A673 (cell line): ENCODE measurements at regions not wholly inside any gene's neighbourhood (a gene's known extent, or its start where the extent isn't known, plus 50 kb on each side); places are given as distances from the start of the nearest gene placed in this dataset.

Experiments
- BruUV-seq: library from RNA; stranded (reverse); fragments of 400-500 nt; replicated peaks from 2 replicates; lab custom pipeline; 2021; lab: Mats Ljungman, UMichigan
- CTCF ChIA-PET: fragments of 300-600 bp; sonication (Branson Sonifier 250); formaldehyde crosslinking; loops from one replicate; lab custom pipeline; 2022; ENCODE audit warnings: antibody characterized with exemption; lab: Charles Lee
- POLR2A ChIA-PET: fragments of 300-600 bp; sonication (Branson Sonifier 250); formaldehyde crosslinking; loops from one replicate; lab custom pipeline; 2022; ENCODE audit warnings: antibody characterized with exemption; ENCODE audit not compliant: low non-redundant PET; lab: Charles Lee
- DNase-seq: peaks from one replicate; pipeline ENCODE4 v3.0.0-alpha.2; 2015; ENCODE audit warnings: low spot score
- H3K27ac ChIP-seq: fragments of 200-600 bp; sonication (generic); 2 replicates; pipeline ENCODE4 v1.5.1; 2016; ENCODE audit warnings: mixed run types, low read depth, mild to moderate bottlenecking, mixed read lengths, antibody characterized with exemption, low read length; ENCODE audit not compliant: poor library complexity, severe bottlenecking
- H3K27me3 ChIP-seq: fragments of 200-600 bp; sonication (generic); replicated peaks from 2 replicates; pipeline ENCODE4 v1.6.1; 2017; ENCODE audit warnings: mixed run types, low read depth, mild to moderate bottlenecking, mixed read lengths, antibody characterized with exemption, low read length; ENCODE audit not compliant: insufficient read depth, poor library complexity
- H3K36me3 ChIP-seq: fragments of 200-600 bp; sonication (generic); 2 replicates; pipeline ENCODE4 v1.6.1; 2016; ENCODE audit warnings: mixed run types, mild to moderate bottlenecking, mixed read lengths, antibody characterized with exemption, low read length; ENCODE audit not compliant: insufficient read depth, poor library complexity, severe bottlenecking
- H3K4me1 ChIP-seq: fragments of 200-600 bp; sonication (generic); 2 replicates; pipeline ENCODE4 v1.6.1; 2017; ENCODE audit warnings: mixed run types, mild to moderate bottlenecking, mixed read lengths, antibody characterized with exemption, low read length; ENCODE audit not compliant: insufficient read depth, poor library complexity, severe bottlenecking
- H3K4me3 ChIP-seq: fragments of 200-600 bp; sonication (generic); 2 replicates; pipeline ENCODE4 v1.5.1; 2016; ENCODE audit warnings: low read depth, mixed run types, mild to moderate bottlenecking, mixed read lengths, low read length; ENCODE audit not compliant: poor library complexity, severe bottlenecking
- H3K9me3 ChIP-seq: fragments of 200-600 bp; sonication (generic); 2 replicates; pipeline ENCODE4 v1.6.1; 2016; ENCODE audit warnings: mixed run types, low read depth, mild to moderate bottlenecking, mixed read lengths, antibody characterized with exemption, low read length; ENCODE audit not compliant: poor library complexity, severe bottlenecking
- CTCF ChIP-seq: fragments of 300-800, 200-600 bp; sonication (generic); conservative IDR thresholded peaks from 2 replicates; pipeline ENCODE4 v1.5.1; 2017; ENCODE audit warnings: low read depth, mild to moderate bottlenecking, antibody characterized with exemption, low read length, moderate library complexity, mixed read lengths
- EZH2 ChIP-seq: fragments of 200-600 bp; sonication (generic); IDR thresholded peaks from 2 replicates; pipeline ENCODE4 v1.6.1; 2017; ENCODE audit warnings: borderline replicate concordance, low read depth, mild to moderate bottlenecking, mixed read lengths, antibody characterized with exemption, low read length; ENCODE audit not compliant: poor library complexity, severe bottlenecking
- intact Hi-C: fragments of 100-400 bp; cut with micrococcal nuclease; formaldehyde crosslinking; loops from one replicate; pipeline ENCODE4 v1.10.0; 2022; ENCODE audit not compliant: unreplicated experiment

DNA sequence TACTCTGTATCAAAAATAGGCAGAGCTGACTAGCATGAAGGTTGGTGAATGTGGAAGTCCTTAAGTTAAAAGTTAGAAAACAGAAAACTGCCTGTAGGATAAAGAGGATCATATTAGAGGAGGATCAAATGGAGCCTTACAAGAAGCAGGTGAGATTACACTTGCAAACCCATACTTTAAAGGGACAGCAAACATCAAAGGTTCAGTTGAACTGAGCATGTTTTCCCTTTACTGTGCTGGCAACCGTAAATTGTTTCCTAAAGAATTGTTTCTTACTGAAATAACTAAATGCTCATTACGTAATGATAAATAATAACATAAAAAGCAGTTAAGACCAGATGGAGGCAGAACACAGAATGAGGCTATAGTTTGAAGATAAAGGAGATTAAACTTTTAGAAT is 465.3 kb upstream of the FTMT start:
- intact Hi-C loops = no loop called here
- no peak for DNase-seq
- H3K4me1 ChIP-seq = no peaks in the 10 kb centered on the region
- H3K36me3 ChIP-seq = no peaks in the 10 kb centered on the region
- H3K9me3 ChIP-seq = no peaks in the 10 kb centered on the region
- BruUV-seq = no TSS peak
- TF ChIP-seq CTCF = no peak
- no peak for TF ChIP-seq EZH2
- no peaks in the 10 kb centered on the region for H3K27me3 ChIP-seq
- no peak overlapping the region for H3K27ac ChIP-seq
- ChIA-PET CTCF (no interaction called here), POLR2A (no interaction called here)
- no peak overlapping the region for H3K4me3 ChIP-seq

DNA sequence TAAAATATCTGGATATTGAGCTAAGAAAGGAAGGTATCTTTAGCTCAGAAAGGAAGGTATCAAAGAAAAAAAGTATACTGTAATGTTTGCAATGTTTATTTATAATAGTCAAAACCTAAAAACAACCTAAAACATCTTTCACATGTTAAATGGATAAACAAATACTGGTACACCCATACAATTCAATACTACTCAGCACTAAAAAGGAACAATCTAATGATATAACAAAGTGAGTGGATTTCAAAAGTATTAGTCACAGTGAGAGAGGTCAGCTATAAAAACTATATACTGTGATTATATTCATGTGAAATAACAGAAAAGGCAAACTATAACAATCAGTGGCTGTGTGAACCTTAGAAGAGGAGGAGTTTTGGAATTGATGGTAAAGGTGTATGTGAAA is 455.0 kb upstream of the FTMT start:
- H3K27ac ChIP-seq = no peak overlapping the region
- TF ChIP-seq CTCF (no peak), EZH2 (no peak)
- no peaks in the 10 kb centered on the region for H3K4me1 ChIP-seq
- no peaks in the 10 kb centered on the region for H3K36me3 ChIP-seq
- ChIA-PET CTCF (no interaction called here), POLR2A (no interaction called here)
- DNase-seq = no peak
- intact Hi-C loops = no loop called here
- no peaks in the 10 kb centered on the region for H3K9me3 ChIP-seq
- H3K4me3 ChIP-seq = no peak overlapping the region
- no TSS peak for BruUV-seq
- H3K27me3 ChIP-seq = no peaks in the 10 kb centered on the region

DNA sequence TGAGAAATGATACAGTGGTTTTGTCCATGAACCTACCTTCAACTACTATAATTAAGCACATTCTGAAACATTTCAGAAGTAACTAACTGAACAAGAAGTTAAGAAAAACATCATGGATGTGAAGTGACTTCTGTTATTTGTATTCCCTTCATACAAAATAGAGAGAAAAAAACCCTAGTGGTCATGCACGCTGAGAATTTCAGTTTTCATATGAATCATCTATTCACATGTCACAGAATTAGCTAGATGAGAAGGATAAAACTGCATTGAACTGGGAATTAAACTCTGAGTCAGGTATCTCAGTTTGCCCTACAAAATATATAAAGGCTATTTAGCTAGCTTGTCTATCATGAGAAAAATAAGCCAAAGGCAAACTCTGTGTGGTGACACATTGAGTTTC is 451.8 kb upstream of the FTMT start:
- H3K27me3 ChIP-seq = no peaks in the 10 kb centered on the region
- H3K9me3 ChIP-seq = no peaks in the 10 kb centered on the region
- no peaks in the 10 kb centered on the region for H3K36me3 ChIP-seq
- no peaks in the 10 kb centered on the region for H3K4me1 ChIP-seq
- intact Hi-C loops = no loop called here
- no peak for TF ChIP-seq CTCF
- no peak for TF ChIP-seq EZH2
- ChIA-PET CTCF (no interaction called here), POLR2A (no interaction called here)
- no peak overlapping the region for H3K4me3 ChIP-seq
- no peak overlapping the region for H3K27ac ChIP-seq
- no TSS peak for BruUV-seq
- DNase-seq = no peak
